CD14-positive monocyte (primary cell): ENCODE measurements at regions not wholly inside any gene's neighbourhood (a gene's known extent, or its start where the extent isn't known, plus 50 kb on each side); places are given as distances from the start of the nearest gene placed in this dataset.
A peak's percentile ranks its signal among the peaks of the same experiment; 100 is the strongest.

Experiments
- DNase-seq, 3 donors: peaks; one replicate each; pipeline ENCODE4 v3.0.0-alpha.2; 2011 to 2022
- H2AFZ ChIP-seq: 2 replicates; pipeline ENCODE4 v1.6.0; 2012; ENCODE audit warnings: mild to moderate bottlenecking, low read depth, low read length, inconsistent platforms; ENCODE audit not compliant: insufficient read depth, poor library complexity, severe bottlenecking
- H3K27ac ChIP-seq, 2 donors: 1 replicate in 1 of 2; 2 replicates in 1 of 2; pipeline ENCODE4 v1.5.1; 2012 to 2013; ENCODE audit warnings: low read length in 2 of 2, control low read depth in 1 of 2, inconsistent platforms in 1 of 2, low read depth in 1 of 2, mild to moderate bottlenecking in 1 of 2
- H3K27me3 ChIP-seq, 2 donors: one replicate each; pipeline versions ENCODE4 v1.6.0 to v1.6.1; 2011 to 2013; ENCODE audit warnings: low read length in 2 of 2; ENCODE audit not compliant: control insufficient read depth in 2 of 2, insufficient read depth in 2 of 2
- H3K36me3 ChIP-seq, 2 donors: replicated peaks in 1 of 2; 1 replicate in 1 of 2; 2 replicates in 1 of 2; pipeline versions ENCODE4 v1.5.1 to v1.6.1; 2012 to 2013; ENCODE audit warnings: low read length in 2 of 2, control low read depth in 1 of 2, inconsistent platforms in 1 of 2, mild to moderate bottlenecking in 1 of 2; ENCODE audit not compliant: insufficient read depth in 2 of 2, control insufficient read depth in 1 of 2
- H3K4me1 ChIP-seq, 2 donors: 1 replicate in 1 of 2; 2 replicates in 1 of 2; pipeline versions ENCODE4 v1.5.1 to v1.6.1; 2012 to 2013; ENCODE audit warnings: low read length in 2 of 2, control low read depth in 1 of 2, inconsistent platforms in 1 of 2, mild to moderate bottlenecking in 1 of 2, moderate library complexity in 1 of 2; ENCODE audit not compliant: insufficient read depth in 2 of 2, control insufficient read depth in 1 of 2
- H3K4me2 ChIP-seq: replicated peaks from 2 replicates; pipeline ENCODE3; 2012; ENCODE audit warnings: low read length, moderate library complexity, mild to moderate bottlenecking; ENCODE audit not compliant: poor library complexity, severe bottlenecking; ENCODE audit errors: extremely low read depth
- H3K4me3 ChIP-seq, 3 experiments: fragments of 200-600 bp in 1 of 3; sonication (generic) in 1 of 3; replicated peaks in 1 of 3; 1 replicate in 2 of 3; 2 replicates in 1 of 3; pipeline ENCODE4 v1.5.1; 2011 to 2013; ENCODE audit warnings: low read length in 3 of 3, mild to moderate bottlenecking in 3 of 3, control low read depth in 2 of 3, low read depth in 2 of 3, inconsistent platforms in 1 of 3, moderate library complexity in 1 of 3
- H3K79me2 ChIP-seq: 2 replicates; pipeline ENCODE4 v1.6.0; 2012; ENCODE audit warnings: mild to moderate bottlenecking, control low read depth, inconsistent platforms, low read length, moderate library complexity; ENCODE audit not compliant: insufficient read depth
- H3K9ac ChIP-seq: 2 replicates; pipeline ENCODE4 v1.6.0; 2017; ENCODE audit warnings: low read length, mild to moderate bottlenecking; ENCODE audit not compliant: insufficient read depth, poor library complexity, severe bottlenecking
- H3K9me3 ChIP-seq, 2 donors: replicated peaks in 1 of 2; 1 replicate in 1 of 2; 2 replicates in 1 of 2; pipeline versions ENCODE4 v1.5.1 to v1.6.1; 2012 to 2013; ENCODE audit warnings: low read length in 2 of 2, control low read depth in 1 of 2; ENCODE audit not compliant: control insufficient read depth in 1 of 2, insufficient read depth in 1 of 2
- H4K20me1 ChIP-seq: 2 replicates; pipeline ENCODE4 v1.6.0; 2012; ENCODE audit warnings: mild to moderate bottlenecking, low read length, control low read depth, moderate library complexity; ENCODE audit not compliant: insufficient read depth
- H3K27ac Mint-ChIP-seq, 7 donors: one replicate each; pipeline ENCODE4 v1.8.0; 2020; ENCODE audit warnings: mild to moderate bottlenecking in 7 of 7, mixed read lengths in 7 of 7, moderate library complexity in 6 of 7, inconsistent platforms in 2 of 7
- H3K27me3 Mint-ChIP-seq, 3 donors: one replicate each; pipeline ENCODE4 v1.8.0; 2021 to 2022; ENCODE audit warnings: low read depth in 3 of 3, mild to moderate bottlenecking in 3 of 3, mixed read lengths in 3 of 3, moderate library complexity in 3 of 3, inconsistent platforms in 1 of 3
- H3K36me3 Mint-ChIP-seq, 2 donors: one replicate each; pipeline ENCODE4 v1.8.0; 2020; ENCODE audit warnings: mixed read lengths in 2 of 2, inconsistent platforms in 1 of 2, mild to moderate bottlenecking in 1 of 2
- H3K4me1 Mint-ChIP-seq: one replicate; pipeline ENCODE4 v1.8.0; 2020; ENCODE audit warnings: mild to moderate bottlenecking, mixed read lengths
- H3K4me3 Mint-ChIP-seq, 2 donors: one replicate each; pipeline ENCODE4 v1.8.0; 2020; ENCODE audit warnings: mild to moderate bottlenecking in 2 of 2, mixed read lengths in 2 of 2, moderate library complexity in 1 of 2
- H3K9me3 Mint-ChIP-seq, 7 donors: one replicate each; pipeline ENCODE4 v1.8.0; 2020 to 2022; ENCODE audit warnings: mixed read lengths in 7 of 7, mild to moderate bottlenecking in 6 of 7, moderate library complexity in 6 of 7, inconsistent platforms in 2 of 7
- CTCF ChIP-seq: fragments of 200-600 bp; IDR thresholded peaks from one replicate; pipeline ENCODE4 v1.8.0; 2022; ENCODE audit warnings: antibody characterized with exemption, mild to moderate bottlenecking
- WGBS: methylation state at CpG from one replicate; pipeline ENCODE4 v1.1.5; 2013; ENCODE audit warnings: missing lambda C conversion rate; ENCODE audit not compliant: insufficient coverage; 5-methylcytosine and 5-hydroxymethylcytosine counted together
- intact Hi-C, 2 donors: fragments of 100-400 bp; cut with micrococcal nuclease; formaldehyde crosslinking; loops; one replicate each; pipeline versions ENCODE4 v1.15.0 to v1.15.1; 2023

GRCh38 chr2:118650327-118650726 lies 197.1 kb downstream of the EN1 start:
- H3K4me1 Mint-ChIP-seq = no peaks in the 10 kb centered on the region

GRCh38 chr2:118645876-118646275 lies 201.6 kb downstream of the EN1 start:
- Mint-ChIP-seq H3K36me3 (no peaks in the 10 kb centered on the region), H3K9me3 (peaks cover 0 to 6% (median 2%) of the 10 kb centered on the region in 7 donors)
- no peaks in the 10 kb centered on the region for H3K9me3 ChIP-seq

More at GRCh38 chr2:118650327-118650726, 197.1 kb downstream of the EN1 start:
- H3K4me3 ChIP-seq = no peak overlapping the region
- no peak for DNase-seq
- no peaks in the 10 kb centered on the region for H3K4me1 ChIP-seq
- no peak overlapping the region for H3K9ac ChIP-seq
- intact Hi-C loops = no loop called here
- Mint-ChIP-seq H3K27me3 (peaks cover 0 to 1% (median 0%) of the 10 kb centered on the region in 3 donors), H3K9me3 (peaks cover 0 to 4% (median 3%) of the 10 kb centered on the region in 7 donors), H3K27ac (no peak overlapping the region), H3K36me3 (no peaks in the 10 kb centered on the region), H3K4me3 (no peak overlapping the region)
- H3K9me3 ChIP-seq = no peaks in the 10 kb centered on the region
- no peaks in the 10 kb centered on the region for H4K20me1 ChIP-seq
- TF ChIP-seq CTCF = no peak
- H3K27ac ChIP-seq = no peak overlapping the region
- H3K27me3 ChIP-seq = no peaks in the 10 kb centered on the region
- H2AFZ ChIP-seq = no peak overlapping the region
- H3K79me2 ChIP-seq = no peaks in the 10 kb centered on the region
- no peaks in the 10 kb centered on the region for H3K36me3 ChIP-seq
- no peak overlapping the region for H3K4me2 ChIP-seq

More at GRCh38 chr2:118645876-118646275, 201.6 kb downstream of the EN1 start:
- H3K79me2 ChIP-seq = no peaks in the 10 kb centered on the region
- no peak for TF ChIP-seq CTCF
- Mint-ChIP-seq H3K4me1 (no peaks in the 10 kb centered on the region), H3K27me3 (peaks cover 0 to 6% (median 3%) of the 10 kb centered on the region in 3 donors), H3K27ac (no peak overlapping the region), H3K4me3 (peak overlapping the region in 1 of 2 donors; percentile 5)
- no peak overlapping the region for H3K4me2 ChIP-seq
- WGBS = 87% methylated on average over 6 of the region's 7 CpGs
- no peak overlapping the region for H3K4me3 ChIP-seq
- H3K27ac ChIP-seq = no peak overlapping the region
- DNase-seq = no peak
- peaks cover 0 to 2% of the 10 kb centered on the region in 2 donors for H3K27me3 ChIP-seq
- H3K9ac ChIP-seq = no peak overlapping the region
- H3K4me1 ChIP-seq = no peaks in the 10 kb centered on the region
- no peak overlapping the region for H2AFZ ChIP-seq
- no peaks in the 10 kb centered on the region for H4K20me1 ChIP-seq
- no peaks in the 10 kb centered on the region for H3K36me3 ChIP-seq
- intact Hi-C loops = no loop called here
